ENCODE measurements at regions not wholly inside any gene's neighbourhood (a gene's known extent, or its start where the extent isn't known, plus 50 kb on each side); places are given as distances from the start of the nearest gene placed in this dataset.

DNA sequence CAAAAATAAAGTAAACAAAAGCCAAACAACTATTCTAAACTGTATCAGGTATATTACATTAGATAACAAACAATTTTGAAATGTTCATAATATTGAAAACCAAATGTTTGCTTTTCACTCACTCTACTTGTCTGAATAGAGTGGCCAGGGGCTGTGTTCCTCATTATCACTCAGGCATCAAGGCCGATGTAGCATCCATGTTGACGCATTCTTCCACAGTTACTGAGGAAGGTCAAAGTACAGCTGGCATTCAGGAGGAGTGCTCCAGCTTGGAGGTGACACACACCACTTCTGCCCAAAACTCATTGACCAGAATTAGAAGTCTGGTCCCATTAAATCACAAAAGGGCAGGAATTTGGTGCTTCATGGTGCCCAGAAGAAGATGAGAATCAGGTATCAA is 137.6 kb upstream of the MANEA start (continued):
- TF ChIP-seq BACH1 (IDR thresholded peaks at IDR 0.05; ENCODE audit: borderline replicate concordance) (no peak), RAD21 (IDR thresholded peaks at IDR 0.05; ENCODE audit: insufficient read depth, low read depth, low read length) (no peak), CHD2 (IDR thresholded peaks at IDR 0.05; ENCODE audit: borderline replicate concordance, low read depth, low read length) (no peak), CBFB (IDR thresholded peaks at IDR 0.05; ENCODE audit: low read depth) (no peak), CHD4 (IDR thresholded peaks at IDR 0.05) (no peak), RUNX3 (IDR thresholded peaks at IDR 0.05; ENCODE audit: low read length) (no peak)
- TF ChIP-seq, protein P1, sequence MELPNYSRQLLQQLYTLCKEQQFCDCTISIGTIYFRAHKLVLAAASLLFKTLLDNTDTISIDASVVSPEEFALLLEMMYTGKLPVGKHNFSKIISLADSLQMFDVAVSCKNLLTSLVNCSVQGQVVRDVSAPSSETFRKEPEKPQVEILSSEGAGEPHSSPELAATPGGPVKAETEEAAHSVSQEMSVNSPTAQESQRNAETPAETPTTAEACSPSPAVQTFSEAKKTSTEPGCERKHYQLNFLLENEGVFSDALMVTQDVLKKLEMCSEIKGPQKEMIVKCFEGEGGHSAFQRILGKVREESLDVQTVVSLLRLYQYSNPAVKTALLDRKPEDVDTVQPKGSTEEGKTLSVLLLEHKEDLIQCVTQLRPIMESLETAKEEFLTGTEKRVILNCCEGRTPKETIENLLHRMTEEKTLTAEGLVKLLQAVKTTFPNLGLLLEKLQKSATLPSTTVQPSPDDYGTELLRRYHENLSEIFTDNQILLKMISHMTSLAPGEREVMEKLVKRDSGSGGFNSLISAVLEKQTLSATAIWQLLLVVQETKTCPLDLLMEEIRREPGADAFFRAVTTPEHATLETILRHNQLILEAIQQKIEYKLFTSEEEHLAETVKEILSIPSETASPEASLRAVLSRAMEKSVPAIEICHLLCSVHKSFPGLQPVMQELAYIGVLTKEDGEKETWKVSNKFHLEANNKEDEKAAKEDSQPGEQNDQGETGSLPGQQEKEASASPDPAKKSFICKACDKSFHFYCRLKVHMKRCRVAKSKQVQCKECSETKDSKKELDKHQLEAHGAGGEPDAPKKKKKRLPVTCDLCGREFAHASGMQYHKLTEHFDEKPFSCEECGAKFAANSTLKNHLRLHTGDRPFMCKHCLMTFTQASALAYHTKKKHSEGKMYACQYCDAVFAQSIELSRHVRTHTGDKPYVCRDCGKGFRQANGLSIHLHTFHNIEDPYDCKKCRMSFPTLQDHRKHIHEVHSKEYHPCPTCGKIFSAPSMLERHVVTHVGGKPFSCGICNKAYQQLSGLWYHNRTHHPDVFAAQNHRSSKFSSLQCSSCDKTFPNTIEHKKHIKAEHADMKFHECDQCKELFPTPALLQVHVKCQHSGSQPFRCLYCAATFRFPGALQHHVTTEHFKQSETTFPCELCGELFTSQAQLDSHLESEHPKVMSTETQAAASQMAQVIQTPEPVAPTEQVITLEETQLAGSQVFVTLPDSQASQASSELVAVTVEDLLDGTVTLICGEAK (IDR thresholded peaks at IDR 0.05; ENCODE audit: borderline replicate concordance) = no peak
- TF ChIP-seq, protein P2, sequence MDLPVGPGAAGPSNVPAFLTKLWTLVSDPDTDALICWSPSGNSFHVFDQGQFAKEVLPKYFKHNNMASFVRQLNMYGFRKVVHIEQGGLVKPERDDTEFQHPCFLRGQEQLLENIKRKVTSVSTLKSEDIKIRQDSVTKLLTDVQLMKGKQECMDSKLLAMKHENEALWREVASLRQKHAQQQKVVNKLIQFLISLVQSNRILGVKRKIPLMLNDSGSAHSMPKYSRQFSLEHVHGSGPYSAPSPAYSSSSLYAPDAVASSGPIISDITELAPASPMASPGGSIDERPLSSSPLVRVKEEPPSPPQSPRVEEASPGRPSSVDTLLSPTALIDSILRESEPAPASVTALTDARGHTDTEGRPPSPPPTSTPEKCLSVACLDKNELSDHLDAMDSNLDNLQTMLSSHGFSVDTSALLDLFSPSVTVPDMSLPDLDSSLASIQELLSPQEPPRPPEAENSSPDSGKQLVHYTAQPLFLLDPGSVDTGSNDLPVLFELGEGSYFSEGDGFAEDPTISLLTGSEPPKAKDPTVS (IDR thresholded peaks at IDR 0.05; ENCODE audit: low read depth, low read length) = no peak

GRCh38 chr6:95448208-95448607 is 129.1 kb upstream of the MANEA start:
- ChIA-PET SMC1A (ENCODE audit: uncharacterized antibody, unreplicated experiment) (no interaction called here), POLR2A (no interaction called here), RAD21 (ENCODE audit: unreplicated experiment) (no interaction called here), CTCF (no interaction called here)
- no TSS peak for BruUV-seq (replicated peaks)
- WGBS (ENCODE audit: insufficient coverage, insufficient replicate concordance, low lambda C conversion rate, missing lambda C conversion rate) = 64% methylated on average over 4 of the region's 4 CpGs
- in situ Hi-C loops (cut with MboI) (loop anchor here (25.0 kb wide), 1 partner anchor 1614 kb away; no protein-coding TSS in a partner anchor), intact Hi-C loops (cut with micrococcal nuclease; ENCODE audit: unreplicated experiment) (no loop called here)
- Histone ChIP-seq H3K9ac (ENCODE audit: control insufficient read depth, insufficient read depth, low read length) (no peak overlapping the region), H2AFZ (ENCODE audit: control insufficient read depth, low read depth, low read length) (no peak overlapping the region), H3K27me3 (replicated peaks in 1 of 2; ENCODE audit: control insufficient read depth in 2 of 2, insufficient read depth in 2 of 2, low read length in 1 of 2) (no peaks in the 10 kb centered on the region), H3K27ac (ENCODE audit: control insufficient read depth, insufficient read depth) (no peak overlapping the region), H3K4me3 (no peak overlapping the region), H4K20me1 (ENCODE audit: control insufficient read depth, insufficient read depth) (no peaks in the 10 kb centered on the region), H3K4me2 (ENCODE audit: control insufficient read depth, insufficient read depth) (no peak overlapping the region), H3K79me2 (ENCODE audit: control insufficient read depth, insufficient read depth, low read length) (no peaks in the 10 kb centered on the region), H3K9me3 (replicated peaks; ENCODE audit: control insufficient read depth, insufficient read depth, low read length) (no peaks in the 10 kb centered on the region), H3K4me1 (ENCODE audit: control insufficient read depth, insufficient read depth, low read length) (no peaks in the 10 kb centered on the region), H3K36me3 (ENCODE audit: control insufficient read depth in 2 of 2, insufficient read depth in 2 of 2, low read length in 1 of 2) (no peaks in the 10 kb centered on the region)
- no peak for FAIRE-seq
- no peak for DNase-seq (ENCODE audit: low read depth, low spot score)
- no peak for ATAC-seq
- no peak for TF ChIP-seq SP1 (IDR thresholded peaks at IDR 0.05; ENCODE audit: low read depth, low read length)
- TF ChIP-seq, protein P3, sequence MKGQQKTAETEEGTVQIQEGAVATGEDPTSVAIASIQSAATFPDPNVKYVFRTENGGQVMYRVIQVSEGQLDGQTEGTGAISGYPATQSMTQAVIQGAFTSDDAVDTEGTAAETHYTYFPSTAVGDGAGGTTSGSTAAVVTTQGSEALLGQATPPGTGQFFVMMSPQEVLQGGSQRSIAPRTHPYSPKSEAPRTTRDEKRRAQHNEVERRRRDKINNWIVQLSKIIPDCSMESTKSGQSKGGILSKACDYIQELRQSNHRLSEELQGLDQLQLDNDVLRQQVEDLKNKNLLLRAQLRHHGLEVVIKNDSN (IDR thresholded peaks at IDR 0.05; ENCODE audit: borderline replicate concordance, extremely low read length, insufficient read depth, low read depth, low read length) = no peak
- no peak for TF ChIP-seq HDGF (IDR thresholded peaks at IDR 0.05)
- no peak for TF ChIP-seq ZSCAN29 (IDR thresholded peaks at IDR 0.05)
- TF ChIP-seq ATF7 (IDR thresholded peaks at IDR 0.05; ENCODE audit: low read depth) = no peak
- no peak for TF ChIP-seq POLR2AphosphoS5 (IDR thresholded peaks at IDR 0.05; ENCODE audit: low read length)
- no peak for TF ChIP-seq ZBTB33 (IDR thresholded peaks at IDR 0.05)

All from GM12878 (cell line).